ENCODE measurements at regions not wholly inside any gene's neighbourhood (a gene's known extent, or its start where the extent isn't known, plus 50 kb on each side); places are given as distances from the start of the nearest gene placed in this dataset.

- ATAC-seq (peak; percentile 70 to 77), DNase-seq (peak in 1 of 2 donors; percentile 42)
- peaks cover 0 to 14% of the 10 kb centered on the region in 2 donors for H3K4me1 ChIP-seq
- H3K27me3 ChIP-seq, result no peaks in the 10 kb centered on the region
- H3K9me3 ChIP-seq, result no peaks in the 10 kb centered on the region
- no peaks in the 10 kb centered on the region for H3K36me3 ChIP-seq
- no peak overlapping the region for H3K27ac ChIP-seq
- TF ChIP-seq CTCF (IDR thresholded peaks at IDR 0.05 in 4 of 5, conservative IDR thresholded peaks at IDR 0.05 in 1 of 5), result no peak
- TF ChIP-seq POLR2A (IDR thresholded peaks at IDR 0.05), result no peak
- in situ Hi-C loops (cut with MboI; ENCODE audit: low sequenced_read_pairs in 4 of 4) (no loop called here), intact Hi-C loops (cut with DNase I; ENCODE audit: low total_unique reads) (no loop called here)
- H3K4me3 ChIP-seq, result no peak overlapping the region
Measured at GRCh38 chr18:56085551-56085950, 497.6 kb upstream of the TCF4 start.

- Histone ChIP-seq H3K4me1 (peaks cover 0 to 14% of the 10 kb centered on the region in 2 donors), H3K9me3 (no peaks in the 10 kb centered on the region), H3K27me3 (no peaks in the 10 kb centered on the region), H3K4me3 (no peak overlapping the region), H3K36me3 (no peaks in the 10 kb centered on the region), H3K27ac (peak overlapping the region in 2 of 4 donors; percentile 13 to 21)
- intact Hi-C loops (cut with DNase I; ENCODE audit: low total_unique reads) (no loop called here), in situ Hi-C loops (cut with MboI; ENCODE audit: low sequenced_read_pairs in 4 of 4) (no loop called here)
- TF ChIP-seq POLR2A (IDR thresholded peaks at IDR 0.05) (no peak), CTCF (IDR thresholded peaks at IDR 0.05 in 4 of 5, conservative IDR thresholded peaks at IDR 0.05 in 1 of 5) (no peak)
- DNase-seq (no peak), ATAC-seq (no peak)
Measured at GRCh38 chr18:56083523-56084287, 495.7 kb upstream of the TCF4 start.

GRCh38 chr18:56083097-56083521, 495.1 kb upstream of the TCF4 start:
- intact Hi-C loops (cut with DNase I; ENCODE audit: low total_unique reads) (no loop called here), in situ Hi-C loops (cut with MboI; ENCODE audit: low sequenced_read_pairs in 4 of 4) (no loop called here)
- DNase-seq (peak in 1 of 2 donors; percentile 17), ATAC-seq (peak; percentile 41 to 52)
- Histone ChIP-seq H3K4me1 (peaks cover 0 to 14% of the 10 kb centered on the region in 2 donors), H3K9me3 (no peaks in the 10 kb centered on the region), H3K4me3 (no peak overlapping the region), H3K36me3 (no peaks in the 10 kb centered on the region), H3K27me3 (no peaks in the 10 kb centered on the region), H3K27ac (peak overlapping the region in 3 of 4 donors; percentile 11 to 21 (median 13))
- TF ChIP-seq POLR2A (IDR thresholded peaks at IDR 0.05) (no peak), CTCF (IDR thresholded peaks at IDR 0.05 in 4 of 5, conservative IDR thresholded peaks at IDR 0.05 in 1 of 5) (peak in 1 of 5 experiments; percentile 22)

- in situ Hi-C loops (cut with MboI; ENCODE audit: low sequenced_read_pairs in 4 of 4), result no loop called here
- H3K36me3 ChIP-seq, result no peaks in the 10 kb centered on the region
- H3K4me1 ChIP-seq, result no peaks in the 10 kb centered on the region
- no peak overlapping the region for H3K4me3 ChIP-seq
- intact Hi-C loops (cut with DNase I; ENCODE audit: low total_unique reads), result no loop called here
- no peak for DNase-seq
- H3K27me3 ChIP-seq, result no peaks in the 10 kb centered on the region
- no peak overlapping the region for H3K27ac ChIP-seq
- ATAC-seq, result no peak
- H3K9me3 ChIP-seq, result no peaks in the 10 kb centered on the region
- TF ChIP-seq CTCF (IDR thresholded peaks at IDR 0.05 in 4 of 5, conservative IDR thresholded peaks at IDR 0.05 in 1 of 5) (no peak), POLR2A (IDR thresholded peaks at IDR 0.05) (no peak)
Measured at GRCh38 chr18:56076723-56077122, 488.7 kb upstream of the TCF4 start.

All from gastrocnemius medialis (tissue), 4 donors.